ENCODE measurements at regions not wholly inside any gene's neighbourhood (a gene's known extent, or its start where the extent isn't known, plus 50 kb on each side); places are given as distances from the start of the nearest gene placed in this dataset.

DNA sequence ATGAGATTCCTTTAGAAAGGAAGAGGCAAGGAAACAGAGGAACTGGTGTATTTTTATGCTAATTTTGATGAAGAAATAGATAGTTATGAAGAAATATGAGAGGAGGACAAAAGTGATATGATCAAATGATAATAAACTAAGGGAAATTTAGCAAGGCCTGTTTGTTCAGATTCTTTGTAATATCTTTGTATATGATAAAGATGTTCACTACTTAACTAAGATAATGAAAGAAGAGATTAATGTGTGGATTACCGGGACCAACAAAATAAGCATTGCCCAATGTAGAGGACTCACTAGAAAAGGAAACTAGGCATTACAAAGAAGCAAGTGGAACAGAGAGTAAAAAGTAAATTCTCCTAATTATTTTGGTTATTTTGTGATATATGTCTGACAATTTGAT is 99.0 kb upstream of the FIGN start:
- Histone ChIP-seq H3K27me3 (ENCODE audit: control insufficient read depth in 1 of 2, insufficient read depth in 2 of 2, low read length in 2 of 2) (no peaks in the 10 kb centered on the region), H3K4me3 (ENCODE audit: low read length) (no peak overlapping the region), H3K4me1 (ENCODE audit: insufficient read depth, low read length) (no peaks in the 10 kb centered on the region), H3K9me3 (ENCODE audit: control insufficient read depth in 1 of 2, insufficient read depth in 1 of 2, low read length in 2 of 2) (peaks cover 0 to 9% of the 10 kb centered on the region in 2 experiments), H3K36me3 (ENCODE audit: insufficient read depth, low read length) (no peaks in the 10 kb centered on the region), H3K27ac (ENCODE audit: low read depth in 1 of 2, low read length in 2 of 2) (no peak overlapping the region)
- Mint-ChIP-seq H3K36me3 (ENCODE audit: low read depth) (no peaks in the 10 kb centered on the region), H3K27ac (no peak overlapping the region), H3K4me3 (no peak overlapping the region), H3K9me3 (peaks cover 6% of the 10 kb centered on the region), H3K27me3 (no peaks in the 10 kb centered on the region), H3K4me1 (ENCODE audit: low read depth) (no peaks in the 10 kb centered on the region)
- ChIA-PET POLR2A (no interaction called here), CTCF (no interaction called here)
- TF ChIP-seq, protein P1, sequence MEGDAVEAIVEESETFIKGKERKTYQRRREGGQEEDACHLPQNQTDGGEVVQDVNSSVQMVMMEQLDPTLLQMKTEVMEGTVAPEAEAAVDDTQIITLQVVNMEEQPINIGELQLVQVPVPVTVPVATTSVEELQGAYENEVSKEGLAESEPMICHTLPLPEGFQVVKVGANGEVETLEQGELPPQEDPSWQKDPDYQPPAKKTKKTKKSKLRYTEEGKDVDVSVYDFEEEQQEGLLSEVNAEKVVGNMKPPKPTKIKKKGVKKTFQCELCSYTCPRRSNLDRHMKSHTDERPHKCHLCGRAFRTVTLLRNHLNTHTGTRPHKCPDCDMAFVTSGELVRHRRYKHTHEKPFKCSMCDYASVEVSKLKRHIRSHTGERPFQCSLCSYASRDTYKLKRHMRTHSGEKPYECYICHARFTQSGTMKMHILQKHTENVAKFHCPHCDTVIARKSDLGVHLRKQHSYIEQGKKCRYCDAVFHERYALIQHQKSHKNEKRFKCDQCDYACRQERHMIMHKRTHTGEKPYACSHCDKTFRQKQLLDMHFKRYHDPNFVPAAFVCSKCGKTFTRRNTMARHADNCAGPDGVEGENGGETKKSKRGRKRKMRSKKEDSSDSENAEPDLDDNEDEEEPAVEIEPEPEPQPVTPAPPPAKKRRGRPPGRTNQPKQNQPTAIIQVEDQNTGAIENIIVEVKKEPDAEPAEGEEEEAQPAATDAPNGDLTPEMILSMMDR (IDR thresholded peaks at IDR 0.05) = no peak
- DNase-seq (no peak), ATAC-seq (ENCODE audit: poor library complexity) (no peak)
- intact Hi-C loops (cut with DNase I, micrococcal nuclease) = no loop called here

DNA sequence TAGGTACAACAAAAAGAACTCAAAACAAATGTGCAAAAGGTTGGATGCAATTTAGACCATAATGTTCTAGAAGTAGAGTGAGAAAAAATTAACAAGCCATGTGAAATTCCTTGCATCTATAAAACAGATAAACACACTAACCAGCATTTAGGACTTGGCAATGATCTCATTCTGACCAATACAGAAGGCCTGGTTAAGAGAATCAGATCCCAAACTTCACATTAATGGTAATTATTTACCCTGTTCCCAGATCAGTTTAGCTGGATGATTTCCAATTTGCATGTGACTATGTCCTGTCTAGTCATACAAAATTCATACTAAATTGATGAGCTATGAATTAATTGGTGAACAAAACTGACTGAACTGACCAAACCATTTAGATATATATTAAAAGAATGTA is 98.4 kb upstream of the FIGN start:
- POLR2A ChIA-PET = no interaction called here
- no peak overlapping the region for H3K27ac Mint-ChIP-seq

DNA sequence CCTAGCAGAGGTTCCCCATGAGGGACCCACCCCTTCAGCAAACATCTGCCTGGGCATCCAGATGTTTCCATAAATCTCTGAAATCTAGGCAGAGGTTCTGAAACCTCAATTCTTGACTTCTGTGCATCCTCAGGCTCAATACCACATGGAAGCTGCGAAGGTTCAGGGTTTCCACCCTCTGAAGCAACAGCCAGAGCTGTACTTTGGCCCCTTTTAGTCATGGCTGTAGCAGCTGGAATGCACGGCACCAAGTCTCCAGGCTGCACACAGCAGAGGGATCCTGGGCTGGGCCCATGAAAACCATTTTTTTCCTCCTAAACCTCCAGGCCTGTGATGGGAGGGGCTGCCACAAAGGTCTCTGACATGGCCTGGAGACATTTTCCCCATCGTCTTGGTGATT is 93.0 kb upstream of the FIGN start:
- Histone ChIP-seq H3K36me3 (ENCODE audit: insufficient read depth, low read length) (no peaks in the 10 kb centered on the region), H3K9me3 (ENCODE audit: control insufficient read depth in 1 of 2, insufficient read depth in 1 of 2, low read length in 2 of 2) (peaks cover 0 to 16% of the 10 kb centered on the region in 2 experiments), H3K27me3 (ENCODE audit: control insufficient read depth in 1 of 2, insufficient read depth in 2 of 2, low read length in 2 of 2) (no peaks in the 10 kb centered on the region), H3K27ac (ENCODE audit: low read depth in 1 of 2, low read length in 2 of 2) (no peak overlapping the region), H3K4me1 (ENCODE audit: insufficient read depth, low read length) (no peaks in the 10 kb centered on the region), H3K4me3 (ENCODE audit: low read length) (no peak overlapping the region)
- POLR2A ChIA-PET = no interaction called here
- H3K4me3 Mint-ChIP-seq = no peak overlapping the region
- no peaks in the 10 kb centered on the region for H3K27me3 Mint-ChIP-seq
- CTCF ChIA-PET = no interaction called here
- no peaks in the 10 kb centered on the region for H3K4me1 Mint-ChIP-seq (ENCODE audit: low read depth)
- no peak overlapping the region for H3K27ac Mint-ChIP-seq
- H3K9me3 Mint-ChIP-seq = peaks cover 16% of the 10 kb centered on the region
- intact Hi-C loops (cut with DNase I, micrococcal nuclease) = no loop called here
- no peaks in the 10 kb centered on the region for H3K36me3 Mint-ChIP-seq (ENCODE audit: low read depth)
- no peak for DNase-seq
- TF ChIP-seq, protein P1 (IDR thresholded peaks at IDR 0.05) = no peak
- ATAC-seq (ENCODE audit: poor library complexity) = no peak

More for the DNA sequence above, 98.4 kb upstream of the FIGN start:
- Mint-ChIP-seq H3K36me3 (ENCODE audit: low read depth) (no peaks in the 10 kb centered on the region), H3K9me3 (peaks cover 10% of the 10 kb centered on the region), H3K4me1 (ENCODE audit: low read depth) (no peaks in the 10 kb centered on the region), H3K4me3 (no peak overlapping the region), H3K27me3 (no peaks in the 10 kb centered on the region)
- no peak overlapping the region for H3K27ac ChIP-seq (ENCODE audit: low read depth in 1 of 2, low read length in 2 of 2)
- intact Hi-C loops (cut with DNase I, micrococcal nuclease) = no loop called here
- no peak overlapping the region for H3K4me3 ChIP-seq (ENCODE audit: low read length)
- CTCF ChIA-PET = no interaction called here
- TF ChIP-seq, protein P1 (IDR thresholded peaks at IDR 0.05) = no peak
- H3K27me3 ChIP-seq (ENCODE audit: control insufficient read depth in 1 of 2, insufficient read depth in 2 of 2, low read length in 2 of 2) = no peaks in the 10 kb centered on the region
- ATAC-seq (ENCODE audit: poor library complexity) (no peak), DNase-seq (no peak)
- no peaks in the 10 kb centered on the region for H3K36me3 ChIP-seq (ENCODE audit: insufficient read depth, low read length)
- no peaks in the 10 kb centered on the region for H3K4me1 ChIP-seq (ENCODE audit: insufficient read depth, low read length)
- H3K9me3 ChIP-seq (ENCODE audit: control insufficient read depth in 1 of 2, insufficient read depth in 1 of 2, low read length in 2 of 2) = peaks cover 0 to 9% of the 10 kb centered on the region in 2 experiments
